Hematopoietic multipotent progenitor cell treated with erythropoietin and hydrocortisone succinate and interleukin-3 and kit ligand, for 15 days (in vitro differentiated cells): ENCODE measurements at regions not wholly inside any gene's neighbourhood (a gene's known extent, or its start where the extent isn't known, plus 50 kb on each side); places are given as distances from the start of the nearest gene placed in this dataset.

Experiments used
- DNase-seq: peaks from one replicate; pipeline ENCODE4 v3.0.0-alpha.2; 2015; ENCODE audit warnings: low spot score

- DNase-seq, result no peak
Measured at GRCh38 chrX:16496175-16496574, 153.8 kb upstream of the S100G start.

GRCh38 chrX:16511796-16512776 is 137.9 kb upstream of the S100G start:
- no peak for DNase-seq

GRCh38 chrX:16516232-16516876 is 133.6 kb upstream of the S100G start:
- DNase-seq, result no peak

- no peak for DNase-seq
Measured at GRCh38 chrX:16517039-16517605, 132.8 kb upstream of the S100G start.

- no peak for DNase-seq
Measured at GRCh38 chrX:16518131-16518530, 131.8 kb upstream of the S100G start.

- DNase-seq, result no peak
Measured at GRCh38 chrX:16524316-16524715, 125.6 kb upstream of the S100G start.

GRCh38 chrX:16526003-16526402 is 124.0 kb upstream of the S100G start:
- DNase-seq, result no peak

- no peak for DNase-seq
Measured at GRCh38 chrX:16528620-16529019, 121.3 kb upstream of the S100G start.
